GM18861 (cell line): ENCODE measurements at regions not wholly inside any gene's neighbourhood (a gene's known extent, or its start where the extent isn't known, plus 50 kb on each side); places are given as distances from the start of the nearest gene placed in this dataset.

Source experiments
- ATAC-seq: cut with Tn5 transposase; IDR thresholded peaks from one replicate; pipeline ENCODE4 v1.9.1; 2021; ENCODE audit not compliant: unreplicated experiment

DNA sequence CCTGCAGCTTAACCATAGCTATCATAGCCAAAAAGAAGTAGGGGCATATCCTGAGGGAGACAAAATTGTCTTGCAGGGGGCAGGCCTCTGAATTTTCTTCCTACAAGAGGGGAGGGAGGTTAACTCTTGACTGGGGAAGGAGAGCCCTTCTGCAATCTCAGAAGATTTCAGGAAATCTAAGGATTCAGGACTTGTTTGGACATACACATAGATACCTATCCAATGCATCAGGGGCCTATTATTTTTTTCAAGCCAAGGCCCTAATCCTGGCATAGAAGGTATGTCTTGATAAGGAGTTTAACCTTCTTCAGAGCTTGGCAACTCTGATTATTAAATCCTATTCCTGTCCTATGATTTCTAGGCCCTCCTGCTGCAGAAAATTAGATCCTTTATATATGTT, 375.1 kb upstream of the ACTBL2 start:
- ATAC-seq = no peak

DNA sequence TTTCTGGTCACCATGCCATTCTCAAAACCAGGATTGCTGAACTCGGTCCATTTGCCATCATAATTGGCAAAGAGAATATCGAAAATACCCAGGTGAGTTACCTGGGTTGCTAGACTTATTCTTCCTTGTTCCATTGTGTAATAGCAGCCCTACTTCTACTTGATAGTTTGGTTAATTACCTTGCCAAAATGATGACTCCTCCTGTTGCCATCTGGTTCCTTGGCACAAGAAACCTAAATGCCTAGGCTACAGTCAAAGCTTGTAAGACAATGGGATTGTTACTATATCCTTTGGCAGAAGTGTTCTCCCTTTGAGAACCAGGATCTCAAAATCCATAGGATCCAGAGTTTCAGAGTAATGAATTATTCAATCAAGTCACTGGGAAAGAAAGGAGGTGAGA, 373.2 kb upstream of the ACTBL2 start:
- ATAC-seq = no peak

DNA sequence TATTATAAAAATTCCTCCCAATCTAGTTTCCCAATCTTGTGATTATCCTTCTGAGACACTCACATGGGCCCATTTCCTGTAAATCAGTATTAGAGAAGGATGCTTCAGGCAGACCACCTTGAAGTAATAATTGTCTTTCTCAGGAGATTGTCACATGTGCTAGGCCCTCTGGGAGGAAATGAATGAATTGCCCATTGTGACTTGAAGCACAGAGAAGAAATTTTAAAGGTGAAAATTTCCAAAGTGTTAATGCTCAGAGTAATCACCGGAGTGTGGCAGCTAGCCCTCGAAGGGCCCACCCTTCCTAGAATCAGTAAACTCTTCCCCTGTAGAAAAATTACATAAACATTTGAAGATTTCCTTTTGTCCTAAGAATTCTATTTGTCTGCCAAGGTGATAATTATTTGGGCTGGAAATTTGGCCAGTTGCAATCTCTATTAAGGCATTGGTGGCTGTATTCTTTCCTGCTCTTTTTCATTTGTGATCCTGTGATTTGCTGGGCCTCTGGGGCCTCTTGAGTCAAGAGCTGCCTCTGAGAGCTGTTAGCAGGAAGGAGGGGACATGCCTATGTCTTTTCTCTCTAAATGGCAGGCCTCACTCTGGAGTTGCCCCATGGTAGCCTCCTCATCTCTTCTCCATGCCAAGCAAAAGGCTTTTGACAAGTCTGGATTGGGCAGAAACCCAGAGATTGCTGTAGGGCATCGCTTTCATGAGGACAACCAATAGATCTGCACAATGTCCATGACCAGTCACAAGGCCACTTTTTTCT, 371.5 kb upstream of the ACTBL2 start:
- ATAC-seq = no peak

DNA sequence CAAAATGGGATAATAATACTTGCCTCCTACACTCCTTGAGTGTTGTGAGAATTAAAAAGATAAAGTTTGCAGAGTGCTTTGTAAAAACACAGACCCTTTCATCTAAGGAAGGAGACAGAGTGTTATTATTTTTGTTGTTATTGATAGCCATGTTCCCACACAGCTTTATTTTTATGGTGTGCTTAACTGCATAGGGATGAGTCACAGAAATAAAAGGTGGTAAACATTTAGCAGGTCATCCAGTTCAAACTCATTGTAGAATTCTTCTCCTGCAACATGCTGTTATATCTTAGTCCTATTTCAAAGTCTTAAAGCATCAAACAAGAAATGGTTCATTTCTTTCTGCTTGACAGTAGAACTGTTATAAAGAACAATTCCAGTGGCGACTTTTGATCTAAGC, 367.5 kb upstream of the ACTBL2 start:
- no peak for ATAC-seq

DNA sequence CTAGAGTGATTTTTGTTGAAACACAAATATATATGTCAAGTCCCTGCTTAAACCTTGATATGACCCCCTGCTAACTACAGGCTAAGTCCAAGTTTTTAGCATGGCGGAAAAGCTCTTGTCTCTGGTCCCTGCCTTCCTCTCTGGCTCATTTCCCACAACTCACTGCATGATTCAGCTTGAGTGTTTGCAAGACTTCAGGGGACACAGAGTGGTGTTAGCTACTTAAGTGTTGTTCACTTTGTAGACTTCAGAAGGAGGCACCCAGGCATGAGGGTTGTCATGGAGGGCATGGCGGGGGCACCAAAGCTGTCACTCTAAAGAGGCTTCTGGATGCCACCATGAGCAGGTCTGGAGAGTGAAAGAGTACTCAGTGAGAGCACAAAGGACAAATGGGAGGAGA, 362.4 kb upstream of the ACTBL2 start:
- ATAC-seq = no peak

DNA sequence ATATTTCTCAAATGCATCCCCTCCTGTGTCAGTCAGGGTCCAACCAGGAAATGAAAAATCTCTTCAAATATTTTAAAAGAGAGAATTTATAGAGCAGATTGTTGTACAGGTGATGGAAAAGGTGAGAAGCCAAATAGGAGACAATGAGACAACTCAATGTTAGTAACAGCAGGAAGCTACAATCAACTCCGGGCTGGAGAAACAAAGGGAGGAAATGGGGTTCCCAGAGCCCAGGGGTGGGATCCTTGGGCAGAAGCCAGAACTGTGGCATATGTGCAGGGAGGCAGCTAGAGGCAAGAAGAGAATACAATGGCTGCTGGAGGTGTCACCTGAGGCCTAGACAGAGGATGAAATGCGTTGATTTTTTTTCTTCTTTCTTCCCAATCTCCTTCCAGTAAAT, 361.8 kb upstream of the ACTBL2 start:
- no peak for ATAC-seq

DNA sequence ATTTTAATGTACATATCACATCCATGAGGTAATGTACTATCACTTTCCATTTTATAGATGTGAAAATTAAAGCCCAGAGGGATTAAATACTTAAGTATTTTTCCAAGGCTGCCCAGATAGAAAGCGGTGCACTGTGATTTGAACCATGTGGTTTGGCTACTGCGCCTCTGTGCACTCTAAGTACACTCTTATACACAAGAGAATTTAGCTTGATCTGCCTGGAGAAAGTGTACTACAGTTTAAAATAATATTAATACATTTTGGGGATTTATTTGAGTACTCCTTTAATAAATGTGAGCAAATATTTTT, 360.4 kb upstream of the ACTBL2 start:
- no peak for ATAC-seq

DNA sequence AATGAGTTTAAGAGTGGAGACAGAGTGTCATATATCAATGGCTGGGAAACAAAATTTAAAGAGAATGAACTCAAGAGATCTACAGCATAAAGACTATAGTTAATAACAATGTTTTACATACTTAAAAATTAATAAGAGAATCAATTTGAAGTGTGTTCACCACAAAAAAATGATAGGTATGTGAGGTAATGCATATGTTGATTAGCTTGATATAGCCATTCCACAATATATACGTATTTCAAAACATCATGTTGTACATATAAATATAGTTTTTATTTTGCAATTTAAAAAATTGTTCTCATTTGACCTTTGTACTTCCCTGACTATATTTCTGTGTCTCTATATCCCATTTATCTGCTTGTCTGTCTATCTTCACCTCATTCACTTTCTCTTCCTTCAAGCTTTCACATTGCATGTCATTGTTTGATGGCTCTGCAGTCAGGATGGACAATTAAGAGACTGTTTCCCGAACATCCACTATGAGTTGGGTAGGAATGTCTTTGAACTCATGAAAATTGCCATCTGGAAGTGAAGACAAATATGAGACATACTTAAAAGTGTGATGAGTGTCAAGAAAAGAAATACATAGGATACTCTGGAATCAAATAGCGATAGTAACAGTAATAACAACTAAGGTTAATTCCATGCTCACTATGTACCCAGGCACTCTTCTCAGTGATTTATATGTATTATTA, 359.9 kb upstream of the ACTBL2 start:
- ATAC-seq = no peak

DNA sequence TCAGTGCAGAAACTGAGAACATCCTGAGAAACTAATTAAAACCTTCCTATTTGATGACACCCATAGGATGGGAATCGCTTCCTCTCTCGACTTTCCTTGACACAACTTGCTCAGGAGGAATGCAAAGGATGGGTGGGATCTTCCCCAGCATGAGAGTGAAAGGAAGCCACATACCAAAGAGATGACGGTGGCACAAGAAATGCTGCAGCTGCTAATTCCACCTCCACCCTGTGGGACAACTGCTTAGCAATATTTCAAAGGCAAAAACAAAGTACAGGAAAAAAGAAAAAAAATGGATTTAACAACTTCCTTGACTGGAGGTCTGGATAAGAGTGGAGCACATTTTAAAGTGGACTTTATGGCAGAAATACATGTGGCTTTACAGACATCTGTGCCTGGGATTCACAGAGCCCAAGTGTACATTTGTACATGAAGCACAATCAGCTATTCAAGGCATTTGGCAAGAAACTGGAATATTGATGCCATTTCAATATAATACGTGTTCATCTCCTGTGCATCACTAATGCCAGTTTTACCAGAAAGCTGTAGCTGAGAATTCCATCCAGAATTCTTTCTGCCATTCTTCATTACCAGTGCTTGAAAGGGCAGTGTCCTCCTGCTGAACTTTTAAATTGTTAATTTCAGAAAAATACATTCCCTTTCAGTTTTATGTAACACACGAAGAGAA, 359.2 kb upstream of the ACTBL2 start:
- ATAC-seq = no peak

DNA sequence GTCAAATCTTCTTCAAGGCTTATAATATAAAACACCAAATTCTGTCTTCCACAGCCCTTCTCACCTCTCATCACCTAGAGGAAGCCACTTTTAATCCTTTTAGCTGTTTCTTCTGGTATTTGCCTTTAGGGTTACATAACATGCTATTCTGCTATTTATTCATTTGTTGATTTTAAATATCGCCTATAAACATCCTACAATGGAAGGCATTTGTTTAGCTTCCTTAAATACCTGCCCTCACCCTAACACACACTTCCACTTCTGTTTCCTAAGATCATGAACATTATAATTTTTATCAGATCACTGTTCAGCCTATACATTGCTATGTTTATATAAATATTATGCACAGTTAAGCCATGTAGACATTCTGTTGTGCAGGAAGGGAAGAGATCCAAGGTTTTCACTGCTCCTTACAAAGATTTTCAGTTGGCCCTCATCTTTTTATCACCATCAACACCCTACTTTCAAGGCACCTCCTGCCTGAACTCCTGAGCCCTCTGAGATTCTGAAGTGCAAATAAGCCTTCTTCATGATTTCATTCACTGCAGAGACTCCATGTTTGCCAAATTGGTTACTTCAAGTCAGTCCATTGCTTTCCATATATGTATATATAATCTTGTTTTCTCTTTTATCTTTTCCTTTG, 356.9 kb upstream of the ACTBL2 start:
- ATAC-seq = no peak

DNA sequence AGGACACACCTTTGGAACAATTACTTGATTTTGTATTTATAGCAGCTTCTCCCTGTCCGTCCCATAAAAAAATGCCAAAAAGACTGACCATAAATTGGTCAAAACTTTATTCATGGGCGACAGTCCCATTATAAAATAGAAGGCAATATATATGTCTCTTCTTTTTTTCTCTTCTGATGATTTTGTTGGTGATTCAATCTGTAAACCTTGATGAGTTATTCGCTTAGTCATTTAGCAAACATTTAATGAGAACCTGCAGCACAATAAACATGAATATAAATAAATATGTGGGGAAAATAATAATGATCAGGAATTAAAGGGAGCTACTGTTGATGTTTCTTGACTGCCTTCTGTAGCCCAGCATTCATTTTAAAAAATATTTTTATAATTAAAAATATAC, 356.4 kb upstream of the ACTBL2 start:
- no peak for ATAC-seq

DNA sequence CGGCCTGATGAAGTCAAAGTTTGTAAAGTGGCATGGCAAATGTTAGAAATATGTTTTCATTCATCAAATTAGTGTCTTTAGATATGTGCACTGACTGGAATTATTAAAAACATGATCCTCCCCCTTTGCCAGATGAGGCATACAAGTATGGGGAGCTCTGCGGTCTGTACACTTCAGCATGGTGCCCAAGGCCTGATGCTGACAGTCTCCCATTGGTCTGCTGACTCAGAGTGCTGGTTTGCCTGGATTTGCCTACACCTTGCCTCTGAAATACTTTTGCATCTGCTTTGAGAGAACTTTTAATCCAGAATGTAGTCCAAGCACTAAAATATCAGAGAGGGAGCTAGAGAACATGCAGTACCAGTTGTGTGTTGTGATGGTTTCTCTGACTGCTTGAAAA, 354.3 kb upstream of the ACTBL2 start:
- no peak for ATAC-seq

DNA sequence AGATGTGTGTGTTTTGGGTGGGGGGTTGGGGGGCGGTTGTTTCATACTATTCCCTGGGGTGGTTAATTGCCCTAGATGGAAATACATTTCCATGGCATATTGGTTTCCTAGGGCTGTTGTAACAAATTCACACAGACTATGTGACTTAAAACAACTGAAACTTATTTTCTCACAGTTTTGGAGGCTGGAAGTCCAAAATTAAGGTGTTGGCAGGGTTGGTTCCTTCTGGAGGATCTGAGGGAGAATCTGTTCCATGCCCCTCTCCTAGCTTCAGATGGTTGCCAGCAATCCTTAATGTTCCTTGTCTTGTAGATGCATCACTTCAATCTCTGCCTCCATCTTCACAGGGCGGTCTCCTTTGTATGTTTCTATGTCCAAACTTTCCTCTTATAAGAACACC, 353.7 kb upstream of the ACTBL2 start:
- no peak for ATAC-seq

DNA sequence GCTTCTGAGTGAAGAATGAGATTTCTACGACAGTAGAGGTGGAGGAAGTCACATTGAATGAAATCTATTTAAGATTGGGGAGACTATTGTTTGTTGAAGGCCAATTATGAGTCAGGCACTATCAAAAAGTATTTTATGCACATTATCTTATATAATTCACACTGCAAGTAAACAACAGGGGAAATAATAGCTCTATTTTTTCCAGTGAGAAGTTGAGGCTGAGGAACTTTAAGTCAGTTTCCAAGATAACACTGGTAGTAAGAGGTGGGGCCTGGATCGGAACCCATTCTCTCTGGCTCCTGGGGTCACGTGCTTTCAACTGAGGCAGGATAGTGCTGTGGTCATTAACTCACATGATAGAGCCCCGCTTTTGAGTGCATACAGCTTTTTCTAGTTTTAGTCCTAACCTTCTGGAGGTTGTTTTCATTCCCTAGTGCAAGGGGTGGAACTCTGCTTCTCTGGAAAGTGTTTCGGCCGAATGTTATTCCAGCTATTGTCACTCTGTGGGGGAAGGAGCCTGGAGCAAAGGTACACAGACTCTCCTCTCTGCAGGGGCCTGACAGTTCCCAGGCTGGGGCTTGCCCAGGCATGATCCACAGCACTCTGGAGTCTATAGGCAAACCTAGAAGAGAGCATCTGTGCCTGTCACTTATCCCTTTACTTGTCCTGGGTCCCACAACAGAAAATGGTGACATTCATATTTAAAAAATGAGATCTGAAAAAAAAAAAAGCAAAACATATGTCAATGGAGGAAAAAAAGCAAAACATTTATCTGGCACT, 352.4 kb upstream of the ACTBL2 start:
- no peak for ATAC-seq

DNA sequence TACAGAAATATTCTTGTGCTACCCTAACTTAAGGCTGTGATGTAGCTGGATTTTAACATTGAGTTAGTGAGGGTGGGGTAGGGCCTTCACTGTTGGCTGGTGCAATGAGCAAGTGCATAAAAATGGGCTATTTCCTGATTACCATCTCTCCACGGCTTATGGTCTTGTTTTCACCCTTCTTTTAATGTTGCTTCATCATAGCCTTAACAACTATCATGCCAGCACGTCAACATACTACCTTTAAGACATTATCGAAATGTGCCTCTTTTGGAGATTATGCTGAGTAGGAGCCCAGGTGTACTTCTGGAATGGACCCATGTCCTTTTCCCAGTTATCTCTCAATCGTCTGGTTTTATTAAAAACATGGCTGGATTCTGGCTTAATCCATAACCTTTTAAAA, 350.9 kb upstream of the ACTBL2 start:
- ATAC-seq = no peak

DNA sequence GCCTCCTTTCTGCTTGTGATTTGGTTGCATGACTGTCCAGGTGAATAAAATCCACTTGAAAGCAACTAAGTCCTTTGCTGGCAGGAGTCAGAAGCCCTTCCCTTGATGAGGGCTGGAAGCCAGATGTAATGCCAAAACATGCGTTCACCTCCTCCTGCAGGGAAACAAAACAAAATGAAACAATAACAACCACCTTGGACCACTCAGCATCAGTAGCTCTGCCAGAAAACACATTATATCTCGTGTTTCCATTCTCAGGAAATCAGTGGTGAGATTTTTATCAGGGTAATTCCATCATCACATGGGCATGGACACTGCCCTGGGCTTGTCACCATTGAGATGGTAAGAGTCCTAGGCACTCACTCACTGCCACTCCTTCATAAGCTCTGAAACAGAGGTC, 350.3 kb upstream of the ACTBL2 start:
- ATAC-seq = no peak

DNA sequence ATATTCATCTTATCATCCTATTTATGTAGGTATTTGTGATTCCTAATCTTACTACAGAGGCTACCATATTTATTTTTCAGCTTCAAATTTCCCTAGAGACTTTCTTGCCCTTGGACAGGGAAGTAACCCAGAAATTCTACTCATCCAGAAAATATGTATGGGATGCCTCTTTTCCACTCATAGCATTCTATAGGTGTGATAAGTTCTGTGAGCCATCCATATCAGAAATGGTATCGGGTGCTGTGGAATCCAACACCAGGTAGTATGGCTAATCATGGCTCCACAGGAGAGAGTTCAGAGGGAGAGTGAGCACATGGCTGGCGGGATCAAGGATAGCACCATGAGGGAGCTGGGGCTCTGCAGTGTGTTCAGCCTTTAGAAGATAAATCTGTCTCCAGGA, 349.3 kb upstream of the ACTBL2 start:
- no peak for ATAC-seq

DNA sequence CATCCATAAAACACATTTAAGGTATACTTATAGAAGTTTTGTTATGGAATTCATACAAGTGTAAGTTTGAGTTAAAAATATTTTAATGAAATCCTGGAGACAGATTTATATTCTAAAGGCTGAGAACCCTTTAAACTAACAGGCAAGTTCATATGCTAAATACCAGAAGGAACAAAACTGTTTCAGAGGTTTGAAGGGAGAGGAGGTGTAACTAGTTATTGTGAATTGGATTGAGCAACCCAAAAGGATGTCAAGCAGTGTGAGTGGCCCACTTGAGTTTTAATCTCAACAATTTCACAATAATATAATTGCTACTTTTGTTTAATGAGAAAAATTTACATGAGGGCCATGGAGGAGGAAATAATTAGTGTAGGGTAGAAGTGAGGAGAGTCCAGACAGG, 348.5 kb upstream of the ACTBL2 start:
- no peak for ATAC-seq

DNA sequence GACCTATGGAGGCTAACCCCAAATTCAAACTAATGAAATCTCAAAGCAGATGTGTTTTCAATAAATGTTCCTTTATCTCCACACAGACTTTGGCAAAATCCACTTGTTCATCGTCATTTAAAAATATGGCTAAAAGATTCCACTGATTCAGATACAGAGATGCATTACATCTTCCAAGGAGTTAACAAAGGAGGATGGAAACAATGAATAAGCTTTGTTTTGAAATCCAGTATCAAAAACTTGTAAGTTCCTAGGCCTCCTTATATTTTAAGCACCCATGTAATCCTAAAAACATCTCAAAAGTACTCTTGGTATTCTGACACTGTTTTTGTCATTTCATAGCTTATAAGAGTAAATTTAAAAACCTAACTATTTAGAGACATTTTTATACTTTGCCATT, 345.6 kb upstream of the ACTBL2 start:
- ATAC-seq = no peak

DNA sequence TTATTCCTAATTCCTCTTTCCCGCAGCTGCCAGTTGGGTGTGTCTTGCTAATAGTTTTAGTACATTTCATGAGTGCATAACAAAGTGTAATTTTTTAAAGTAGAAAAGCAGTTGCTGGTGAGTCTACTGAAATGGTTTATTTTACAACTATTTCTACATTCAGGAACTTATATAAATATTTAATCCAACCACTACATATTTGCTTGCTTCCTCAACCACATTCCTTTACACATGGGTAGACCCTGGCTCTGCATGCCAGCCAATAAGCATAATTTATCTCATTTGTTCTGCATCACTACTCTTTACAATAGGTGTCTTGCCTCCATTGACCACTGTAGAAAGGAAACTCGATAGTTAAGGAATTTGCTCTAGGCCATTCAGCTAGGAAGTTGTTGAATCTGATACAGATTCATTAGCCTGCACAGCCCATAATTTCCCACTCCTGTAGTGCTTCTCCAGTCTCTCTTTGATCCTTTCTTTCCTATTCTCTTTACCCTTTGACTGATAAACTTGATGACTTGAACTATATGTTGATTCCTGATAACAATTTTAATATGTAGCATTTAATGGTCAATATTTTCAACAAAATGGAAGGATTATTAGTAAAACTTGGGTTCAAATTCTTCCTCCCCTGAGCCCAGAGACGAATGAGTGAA, 342.5 kb upstream of the ACTBL2 start:
- ATAC-seq = no peak

DNA sequence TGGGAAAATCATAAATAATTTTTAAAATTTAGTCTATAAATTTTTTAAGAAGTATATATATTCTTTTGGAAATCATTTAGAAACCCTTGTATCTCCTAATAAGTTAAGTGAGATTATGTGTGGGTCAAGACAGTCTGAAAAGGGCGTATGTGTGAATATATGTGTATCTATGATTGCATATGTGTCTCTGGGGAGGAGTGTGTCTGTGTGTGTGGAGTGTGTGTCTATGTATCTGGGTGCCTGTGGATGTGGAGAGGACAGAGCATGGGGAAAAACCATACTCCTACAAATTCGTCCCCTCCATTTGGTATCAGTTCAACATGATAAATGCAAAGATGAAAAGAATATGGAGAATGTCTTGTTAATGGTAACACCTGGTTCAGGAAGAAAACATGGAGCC, 342.0 kb upstream of the ACTBL2 start:
- ATAC-seq = no peak
